GM21367 (cell line): ENCODE measurements at regions not wholly inside any gene's neighbourhood (a gene's known extent, or its start where the extent isn't known, plus 50 kb on each side); places are given as distances from the start of the nearest gene placed in this dataset.

Experiments used
- ATAC-seq: cut with Tn5 transposase; IDR thresholded peaks from one replicate; pipeline ENCODE4 v1.9.1; 2021; ENCODE audit not compliant: unreplicated experiment

- no peak for ATAC-seq
Observed at GRCh38 chr5:74428275-74428674, 212.3 kb downstream of the ENC1 start.

- ATAC-seq: no peak
Observed at GRCh38 chr5:74426506-74426905, 214.0 kb downstream of the ENC1 start.

GRCh38 chr5:74424162-74424868, 216.2 kb downstream of the ENC1 start:
- no peak for ATAC-seq

- no peak for ATAC-seq
Observed at GRCh38 chr5:74423383-74423782, 217.1 kb downstream of the ENC1 start.

- ATAC-seq: no peak
Observed at GRCh38 chr5:74422671-74423070, 217.9 kb downstream of the ENC1 start.

- no peak for ATAC-seq
Observed at GRCh38 chr5:74422030-74422429, 218.5 kb downstream of the ENC1 start.

- ATAC-seq: no peak
Observed at GRCh38 chr5:74421377-74421776, 219.2 kb downstream of the ENC1 start.

- ATAC-seq: no peak
Observed at GRCh38 chr5:74420947-74421346, 219.6 kb downstream of the ENC1 start.

- no peak for ATAC-seq
Observed at GRCh38 chr5:74420220-74420619, 220.3 kb downstream of the ENC1 start.

GRCh38 chr5:74419468-74419867, 221.1 kb downstream of the ENC1 start:
- no peak for ATAC-seq

- no peak for ATAC-seq
Observed at GRCh38 chr5:74418709-74419108, 221.8 kb downstream of the ENC1 start.

- no peak for ATAC-seq
Observed at GRCh38 chr5:74418261-74418660, 222.3 kb downstream of the ENC1 start.

GRCh38 chr5:74415695-74416102, 224.8 kb downstream of the ENC1 start:
- no peak for ATAC-seq

GRCh38 chr5:74414228-74414627, 226.3 kb downstream of the ENC1 start:
- ATAC-seq: no peak

- ATAC-seq: no peak
Observed at GRCh38 chr5:74413403-74414048, 227.0 kb downstream of the ENC1 start.

- no peak for ATAC-seq
Observed at GRCh38 chr5:74412066-74412465, 228.5 kb downstream of the ENC1 start.

GRCh38 chr5:74409712-74410111, 230.8 kb downstream of the ENC1 start:
- ATAC-seq: no peak

GRCh38 chr5:74409166-74409706, 231.3 kb downstream of the ENC1 start:
- ATAC-seq: no peak

- ATAC-seq: no peak
Observed at GRCh38 chr5:74408150-74409043, 232.1 kb downstream of the ENC1 start.

GRCh38 chr5:74407701-74408100, 232.8 kb downstream of the ENC1 start:
- ATAC-seq: no peak

- no peak for ATAC-seq
Observed at GRCh38 chr5:74406844-74407243, 233.7 kb downstream of the ENC1 start.
